GM21515 (cell line): ENCODE measurements at regions not wholly inside any gene's neighbourhood (a gene's known extent, or its start where the extent isn't known, plus 50 kb on each side); places are given as distances from the start of the nearest gene placed in this dataset.
A peak's percentile ranks its signal among the peaks of the same experiment; 100 is the strongest.

ENCODE experiments used
- ATAC-seq: cut with Tn5 transposase; IDR thresholded peaks from one replicate; pipeline ENCODE4 v1.9.1; 2021; ENCODE audit not compliant: unreplicated experiment

- no peak for ATAC-seq
These were observed 255.7 kb downstream of the DLEU7 start for GRCh38 chr13:50587645-50588373.

GRCh38 chr13:50588491-50589130 is 254.9 kb downstream of the DLEU7 start:
- ATAC-seq, result no peak

- ATAC-seq, result no peak
These were observed 254.4 kb downstream of the DLEU7 start for GRCh38 chr13:50589139-50589538.

- ATAC-seq, result no peak
These were observed 253.8 kb downstream of the DLEU7 start for GRCh38 chr13:50589651-50590054.

GRCh38 chr13:50592412-50593155 is 250.9 kb downstream of the DLEU7 start:
- no peak for ATAC-seq

- ATAC-seq, result no peak
These were observed 250.3 kb downstream of the DLEU7 start for GRCh38 chr13:50593207-50593606.

GRCh38 chr13:50594276-50595051 is 249.0 kb downstream of the DLEU7 start:
- peak; percentile 83 for ATAC-seq

- ATAC-seq, result no peak
These were observed 248.3 kb downstream of the DLEU7 start for GRCh38 chr13:50595196-50595595.

- ATAC-seq, result no peak
These were observed 247.3 kb downstream of the DLEU7 start for GRCh38 chr13:50596156-50596555.

GRCh38 chr13:50596776-50597203 is 246.7 kb downstream of the DLEU7 start:
- no peak for ATAC-seq

- ATAC-seq, result no peak
These were observed 245.2 kb downstream of the DLEU7 start for GRCh38 chr13:50598338-50598737.

GRCh38 chr13:50599046-50599445 is 244.4 kb downstream of the DLEU7 start:
- ATAC-seq, result no peak

GRCh38 chr13:50599927-50600326 is 243.6 kb downstream of the DLEU7 start:
- ATAC-seq, result no peak

GRCh38 chr13:50608370-50608769 is 235.1 kb downstream of the DLEU7 start:
- ATAC-seq, result no peak

- ATAC-seq, result no peak
These were observed 234.5 kb downstream of the DLEU7 start for GRCh38 chr13:50609011-50609410.

- ATAC-seq, result no peak
These were observed 233.3 kb downstream of the DLEU7 start for GRCh38 chr13:50610238-50610637.

GRCh38 chr13:50611117-50611781 is 232.2 kb downstream of the DLEU7 start:
- ATAC-seq, result no peak

- no peak for ATAC-seq
These were observed 230.8 kb downstream of the DLEU7 start for GRCh38 chr13:50612717-50613116.

GRCh38 chr13:50613356-50613831 is 230.1 kb downstream of the DLEU7 start:
- ATAC-seq, result no peak

- no peak for ATAC-seq
These were observed 228.3 kb downstream of the DLEU7 start for GRCh38 chr13:50615234-50615633.
